RWPE1 (cell line): ENCODE measurements at regions not wholly inside any gene's neighbourhood (a gene's known extent, or its start where the extent isn't known, plus 50 kb on each side); places are given as distances from the start of the nearest gene placed in this dataset.

Experiments used
- CTCF ChIA-PET: fragments of 350-600 bp; sonication (Branson Sonifier 250); formaldehyde crosslinking; extraction: SDS; loops from one replicate; lab custom pipeline; 2021; lab: Yijun Ruan, JAX
- POLR2A ChIA-PET: fragments of 400-600 bp; formaldehyde crosslinking; extraction: SDS; loops from one replicate; lab custom pipeline; 2020; ENCODE audit warnings: antibody characterized with exemption; ENCODE audit not compliant: low non-redundant PET; lab: Yijun Ruan, JAX
- DNase-seq: peaks from one replicate; pipeline ENCODE4 v3.0.0; 2012; ENCODE audit warnings: low spot score
- H3K27ac ChIP-seq: fragments of 450-650 bp; 2 replicates; pipeline ENCODE4 v1.5.1; 2017
- TF ChIP-seq, protein P1 (sequence below): fragments of 450-650 bp; conservative IDR thresholded peaks from 2 replicates; pipeline ENCODE4 v1.5.1; 2017; ENCODE audit warnings: low read depth, mild to moderate bottlenecking

DNA sequence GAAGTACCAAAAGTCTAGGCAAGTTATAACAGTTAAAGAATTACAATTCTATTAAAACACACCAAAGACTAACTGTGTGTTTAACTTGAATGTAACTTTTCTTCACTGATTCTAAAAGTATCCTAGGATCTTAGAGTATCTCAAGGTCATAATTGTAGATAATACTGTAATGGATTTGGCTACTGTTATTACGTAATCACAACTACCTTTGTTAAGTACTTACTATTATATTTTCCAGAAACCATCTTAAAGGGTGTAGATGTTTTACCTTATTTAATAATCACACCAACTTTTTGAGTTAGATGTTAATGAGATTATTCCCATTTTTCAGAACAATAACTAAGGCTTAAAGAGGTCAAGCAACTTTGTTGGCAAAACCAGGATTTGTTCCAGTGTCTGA, 161.3 kb upstream of the REG3A start:
- CTCF ChIA-PET: interaction anchor here (0.7 kb wide), 1 partner anchor 1662 kb away, joined by 3 read pairs; no protein-coding TSS in a partner anchor
- no peak for DNase-seq
- POLR2A ChIA-PET: no interaction called here
- TF ChIP-seq, protein P1, sequence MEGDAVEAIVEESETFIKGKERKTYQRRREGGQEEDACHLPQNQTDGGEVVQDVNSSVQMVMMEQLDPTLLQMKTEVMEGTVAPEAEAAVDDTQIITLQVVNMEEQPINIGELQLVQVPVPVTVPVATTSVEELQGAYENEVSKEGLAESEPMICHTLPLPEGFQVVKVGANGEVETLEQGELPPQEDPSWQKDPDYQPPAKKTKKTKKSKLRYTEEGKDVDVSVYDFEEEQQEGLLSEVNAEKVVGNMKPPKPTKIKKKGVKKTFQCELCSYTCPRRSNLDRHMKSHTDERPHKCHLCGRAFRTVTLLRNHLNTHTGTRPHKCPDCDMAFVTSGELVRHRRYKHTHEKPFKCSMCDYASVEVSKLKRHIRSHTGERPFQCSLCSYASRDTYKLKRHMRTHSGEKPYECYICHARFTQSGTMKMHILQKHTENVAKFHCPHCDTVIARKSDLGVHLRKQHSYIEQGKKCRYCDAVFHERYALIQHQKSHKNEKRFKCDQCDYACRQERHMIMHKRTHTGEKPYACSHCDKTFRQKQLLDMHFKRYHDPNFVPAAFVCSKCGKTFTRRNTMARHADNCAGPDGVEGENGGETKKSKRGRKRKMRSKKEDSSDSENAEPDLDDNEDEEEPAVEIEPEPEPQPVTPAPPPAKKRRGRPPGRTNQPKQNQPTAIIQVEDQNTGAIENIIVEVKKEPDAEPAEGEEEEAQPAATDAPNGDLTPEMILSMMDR: no peak
- no peak overlapping the region for H3K27ac ChIP-seq

- POLR2A ChIA-PET: no interaction called here
- no peak overlapping the region for H3K27ac ChIP-seq
- DNase-seq: no peak
- CTCF ChIA-PET: no interaction called here
- TF ChIP-seq, protein P1: no peak
These were observed 135.4 kb upstream of the REG3A start for GRCh38 chr2:79294994-79295393.

DNA sequence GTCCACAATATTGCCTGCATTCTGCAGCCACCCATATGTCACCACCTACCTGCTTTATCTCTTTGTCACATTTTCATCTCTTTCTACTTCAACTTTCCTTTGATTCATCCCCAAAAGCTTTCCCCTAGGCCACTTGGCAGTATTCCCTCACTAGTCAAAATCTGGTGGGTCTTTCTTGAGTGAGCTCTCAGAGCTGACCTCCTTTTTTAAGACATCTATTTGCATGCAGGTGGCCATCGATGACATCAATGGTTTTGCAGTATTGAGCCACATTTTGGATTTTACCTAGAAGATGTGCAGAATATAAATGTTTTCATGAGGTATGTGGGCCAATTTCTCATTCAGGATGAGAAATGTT, 133.4 kb upstream of the REG3A start:
- no peak for DNase-seq
- ChIA-PET POLR2A (no interaction called here), CTCF (interaction anchor here (0.6 kb wide), 1 partner anchor 38 kb away, joined by 3 read pairs; no protein-coding TSS in a partner anchor)
- H3K27ac ChIP-seq: no peak overlapping the region
- TF ChIP-seq, protein P1: no peak

- POLR2A ChIA-PET: no interaction called here
- CTCF ChIA-PET: no interaction called here
- H3K27ac ChIP-seq: no peak overlapping the region
- TF ChIP-seq, protein P1: no peak
- DNase-seq: no peak
These were observed 132.8 kb upstream of the REG3A start for GRCh38 chr2:79292239-79292957.

- H3K27ac ChIP-seq: no peak overlapping the region
- no peak for DNase-seq
- POLR2A ChIA-PET: no interaction called here
- CTCF ChIA-PET: no interaction called here
- TF ChIP-seq, protein P1: no peak
These were observed 116.3 kb upstream of the REG3A start for GRCh38 chr2:79275863-79276262.

DNA sequence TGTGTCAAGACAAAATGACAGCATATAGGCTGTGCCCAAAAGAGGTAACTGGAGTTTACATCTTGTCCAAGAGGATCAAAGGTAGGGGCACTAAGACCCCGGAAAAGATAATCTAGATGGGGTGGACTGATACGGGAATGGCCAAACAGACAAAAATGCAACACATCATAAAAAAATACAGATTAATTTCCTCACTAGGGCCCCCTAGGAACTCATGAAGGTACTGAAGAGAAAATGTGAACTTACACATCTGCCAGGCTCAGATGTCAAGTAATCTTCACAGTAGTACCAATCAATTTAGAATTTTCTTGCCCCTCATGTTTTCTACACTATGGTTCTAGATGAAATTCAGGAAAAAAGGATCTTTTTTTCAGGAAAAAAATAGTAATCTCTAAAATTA, 115.6 kb upstream of the REG3A start:
- no peak for DNase-seq
- CTCF ChIA-PET: no interaction called here
- TF ChIP-seq, protein P1: no peak

More for the DNA sequence above, 115.6 kb upstream of the REG3A start:
- POLR2A ChIA-PET: no interaction called here
- no peak overlapping the region for H3K27ac ChIP-seq
